C4-2B (cell line): ENCODE measurements at regions not wholly inside any gene's neighbourhood (a gene's known extent, or its start where the extent isn't known, plus 50 kb on each side); places are given as distances from the start of the nearest gene placed in this dataset.

Source experiments
- H3K27ac ChIP-seq: fragments of 450-650 bp; 2 replicates; pipeline ENCODE4 v1.5.1; 2017
- ZFX ChIP-seq: fragments of 450-650 bp; IDR thresholded peaks from 2 replicates; pipeline ENCODE4 v1.6.1; 2017
- TF ChIP-seq, protein P1 (sequence below): fragments of 450-650 bp; conservative IDR thresholded peaks from 2 replicates; pipeline ENCODE4 v1.5.1; 2017; ENCODE audit warnings: mild to moderate bottlenecking

DNA sequence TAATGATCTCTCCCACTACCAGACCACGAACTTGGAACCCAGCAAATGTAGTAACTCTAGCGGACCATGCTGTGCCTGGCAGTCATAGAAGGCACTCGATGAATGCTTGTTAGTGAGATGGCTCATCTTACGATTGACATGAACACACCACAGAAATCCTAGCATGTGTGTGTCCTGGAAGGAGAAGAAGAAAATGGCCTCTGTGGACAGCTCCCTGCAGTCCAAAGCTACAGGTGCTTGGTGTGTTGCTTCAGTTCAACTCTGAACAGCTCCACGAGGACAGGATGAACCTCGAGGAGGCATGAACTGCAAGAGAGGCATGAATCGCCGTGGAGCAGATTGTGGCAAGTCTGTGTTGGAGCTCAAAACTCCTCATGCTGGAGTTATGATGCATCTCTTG is 93.5 kb downstream of the KLF6 start:
- H3K27ac ChIP-seq = no peak overlapping the region
- TF ChIP-seq, protein P1, sequence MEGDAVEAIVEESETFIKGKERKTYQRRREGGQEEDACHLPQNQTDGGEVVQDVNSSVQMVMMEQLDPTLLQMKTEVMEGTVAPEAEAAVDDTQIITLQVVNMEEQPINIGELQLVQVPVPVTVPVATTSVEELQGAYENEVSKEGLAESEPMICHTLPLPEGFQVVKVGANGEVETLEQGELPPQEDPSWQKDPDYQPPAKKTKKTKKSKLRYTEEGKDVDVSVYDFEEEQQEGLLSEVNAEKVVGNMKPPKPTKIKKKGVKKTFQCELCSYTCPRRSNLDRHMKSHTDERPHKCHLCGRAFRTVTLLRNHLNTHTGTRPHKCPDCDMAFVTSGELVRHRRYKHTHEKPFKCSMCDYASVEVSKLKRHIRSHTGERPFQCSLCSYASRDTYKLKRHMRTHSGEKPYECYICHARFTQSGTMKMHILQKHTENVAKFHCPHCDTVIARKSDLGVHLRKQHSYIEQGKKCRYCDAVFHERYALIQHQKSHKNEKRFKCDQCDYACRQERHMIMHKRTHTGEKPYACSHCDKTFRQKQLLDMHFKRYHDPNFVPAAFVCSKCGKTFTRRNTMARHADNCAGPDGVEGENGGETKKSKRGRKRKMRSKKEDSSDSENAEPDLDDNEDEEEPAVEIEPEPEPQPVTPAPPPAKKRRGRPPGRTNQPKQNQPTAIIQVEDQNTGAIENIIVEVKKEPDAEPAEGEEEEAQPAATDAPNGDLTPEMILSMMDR = no peak
- TF ChIP-seq ZFX = no peak

DNA sequence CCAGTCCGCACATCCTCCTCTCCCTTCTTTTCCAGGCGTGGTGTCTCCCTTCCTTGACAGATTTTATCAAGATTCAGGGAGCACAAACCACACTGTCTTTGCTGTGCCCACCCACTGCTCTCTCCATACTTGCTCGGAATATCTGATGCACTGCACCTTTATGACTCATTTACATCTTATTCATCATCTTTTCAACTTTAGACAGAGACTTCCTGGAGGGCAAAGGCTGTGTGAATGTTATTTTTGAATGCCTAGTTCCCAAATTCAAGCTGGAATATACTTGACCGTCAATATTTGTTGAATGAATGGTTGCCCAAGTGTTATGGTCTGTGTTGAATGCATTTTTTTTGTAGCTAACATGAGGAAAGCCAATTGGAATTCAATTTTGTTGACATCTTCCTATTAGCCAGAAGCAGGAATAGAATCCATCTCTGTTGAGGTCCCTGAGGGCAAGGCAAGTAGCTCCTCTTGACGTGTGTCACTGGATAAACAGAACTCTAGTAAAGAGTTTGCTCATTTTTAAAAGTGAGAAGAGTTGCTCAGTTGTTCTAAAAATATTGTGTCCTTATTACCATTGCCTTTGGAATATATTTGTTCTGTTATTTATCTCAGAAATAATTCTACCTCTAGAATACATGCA is 95.0 kb downstream of the KLF6 start:
- H3K27ac ChIP-seq = no peak overlapping the region
- no peak for TF ChIP-seq ZFX
- TF ChIP-seq, protein P1 = no peak

DNA sequence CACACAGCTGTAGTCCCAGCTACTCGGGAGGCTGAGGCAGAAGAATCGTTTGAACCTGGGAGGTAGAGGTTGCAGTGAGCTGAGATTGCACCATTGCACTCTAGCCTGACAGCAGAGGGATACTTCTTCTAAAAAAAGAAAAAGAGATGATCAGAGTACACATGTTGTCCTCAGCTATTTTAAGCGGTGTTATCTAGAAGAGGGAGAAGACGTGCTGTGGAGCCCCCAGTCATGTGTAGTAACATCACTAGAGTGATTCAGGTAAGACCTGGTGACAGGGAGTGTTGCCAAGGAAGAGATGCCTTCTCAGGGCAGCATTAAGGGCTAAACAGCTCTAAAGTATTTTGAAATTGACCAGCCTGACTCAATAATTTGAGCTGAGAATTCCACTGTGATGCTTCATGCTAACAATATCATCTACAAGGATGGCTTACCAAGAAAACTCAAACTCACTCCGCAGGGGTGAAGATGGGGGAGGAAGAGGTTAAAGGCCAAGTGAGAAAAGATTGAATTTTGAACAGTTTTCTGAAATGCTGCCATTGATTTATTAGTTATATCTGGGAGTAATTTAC is 97.4 kb downstream of the KLF6 start:
- no peak overlapping the region for H3K27ac ChIP-seq
- TF ChIP-seq, protein P1 = no peak
- no peak for TF ChIP-seq ZFX

DNA sequence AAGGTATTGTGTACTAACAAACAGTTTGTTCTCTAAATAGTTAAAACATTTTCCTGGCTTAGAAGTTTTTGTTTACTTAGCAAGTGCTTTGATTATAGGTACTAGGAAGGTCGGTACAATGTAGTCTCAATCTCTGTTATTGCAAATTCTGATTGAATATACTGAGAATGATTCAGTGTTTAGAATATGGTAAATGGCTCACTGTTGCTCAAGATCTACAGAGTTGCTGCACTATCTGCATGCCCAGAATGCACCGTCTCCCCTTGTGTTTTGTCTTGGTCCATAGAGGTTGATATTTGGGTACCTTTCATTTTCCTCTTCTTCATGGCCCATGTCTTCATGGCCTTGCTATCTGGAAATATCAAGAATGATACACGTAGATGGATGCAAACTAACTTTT is 99.6 kb downstream of the KLF6 start:
- TF ChIP-seq, protein P1 = no peak
- TF ChIP-seq ZFX = no peak
- no peak overlapping the region for H3K27ac ChIP-seq

DNA sequence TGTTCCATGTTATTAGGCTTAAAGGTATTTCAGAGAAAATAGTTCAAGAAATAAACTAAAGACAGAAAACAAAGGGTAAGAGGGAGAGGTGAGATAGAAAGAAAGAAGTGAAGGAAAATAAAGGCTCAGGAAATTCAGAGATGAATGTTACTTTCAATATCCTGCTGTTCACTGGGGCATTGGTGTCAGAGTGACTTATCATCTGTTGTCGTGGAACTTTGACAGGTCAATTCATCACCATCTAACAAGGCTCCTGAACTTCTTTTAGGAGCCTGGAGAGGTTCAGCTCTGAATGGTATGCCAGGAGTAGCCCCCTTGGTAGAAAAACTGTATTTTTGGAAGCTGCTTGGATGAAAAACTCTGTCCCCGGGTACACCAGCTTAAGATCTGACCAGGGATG is 100.1 kb downstream of the KLF6 start:
- H3K27ac ChIP-seq = no peak overlapping the region
- TF ChIP-seq, protein P1 = no peak
- TF ChIP-seq ZFX = no peak

DNA sequence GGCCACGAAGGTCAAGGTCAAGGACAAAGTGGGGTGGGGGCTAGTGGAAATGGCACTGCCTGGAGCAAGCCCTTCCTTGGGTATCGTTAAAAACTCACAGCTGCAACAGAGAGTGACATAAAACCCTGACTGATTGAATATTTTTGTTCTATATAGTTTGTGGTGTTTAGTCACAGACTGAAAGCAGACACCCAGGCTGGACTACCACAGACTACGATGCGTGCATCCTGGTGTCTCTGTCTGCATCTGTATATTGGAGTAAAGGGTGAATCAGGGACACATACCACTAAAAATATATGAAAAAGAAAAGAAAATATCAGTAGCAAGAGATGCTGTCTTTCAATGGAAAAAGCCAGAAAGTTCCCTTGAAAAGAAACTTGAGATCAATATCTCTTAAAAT is 101.4 kb downstream of the KLF6 start:
- no peak overlapping the region for H3K27ac ChIP-seq
- no peak for TF ChIP-seq ZFX
- TF ChIP-seq, protein P1 = no peak

DNA sequence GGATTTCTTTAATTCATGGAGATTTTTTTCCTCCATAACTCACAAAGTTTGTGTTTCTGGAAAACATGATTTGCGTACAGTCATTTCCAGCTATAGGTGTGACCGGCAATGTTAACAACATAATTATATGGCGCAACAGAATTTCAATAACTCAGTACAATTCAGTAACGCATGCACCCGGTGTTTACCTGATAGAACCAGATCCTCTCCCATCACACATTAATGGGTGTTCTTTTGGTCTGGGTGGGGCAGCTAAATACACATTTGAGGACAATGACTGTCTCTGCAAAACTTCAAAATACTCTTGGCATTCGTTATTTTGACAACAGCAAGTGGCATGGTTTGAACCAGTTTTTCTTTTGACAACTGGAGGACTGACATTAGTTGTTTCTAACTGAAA is 102.3 kb downstream of the KLF6 start:
- TF ChIP-seq, protein P1 = no peak
- TF ChIP-seq ZFX = no peak
- H3K27ac ChIP-seq = no peak overlapping the region
